ENCODE measurements at regions not wholly inside any gene's neighbourhood (a gene's known extent, or its start where the extent isn't known, plus 50 kb on each side); places are given as distances from the start of the nearest gene placed in this dataset.

DNA sequence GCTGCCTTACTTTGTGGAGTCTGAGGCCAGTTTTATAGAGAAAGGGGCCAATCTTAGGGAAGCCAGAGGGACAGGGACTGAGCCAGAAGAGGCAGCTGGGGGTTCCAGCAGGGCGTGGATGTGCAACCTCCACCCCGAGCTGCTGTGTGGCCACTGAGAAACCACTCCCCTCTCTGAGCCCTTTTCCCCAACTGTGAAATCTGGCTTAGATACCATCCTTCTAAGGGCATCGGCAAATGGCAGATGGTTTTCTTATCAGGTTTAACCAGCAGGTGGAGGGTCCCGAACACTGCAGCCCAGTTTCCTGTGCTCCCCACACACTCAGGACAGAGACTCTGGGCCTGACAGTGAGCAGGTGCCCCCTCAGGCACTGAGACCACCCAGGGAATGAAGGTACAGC is 55.8 kb upstream of the SLC6A6 start:
- Histone ChIP-seq H2BK120ac (ENCODE audit: low read depth, low read length) (no peak overlapping the region), H3K9ac (ENCODE audit: low read length) (no peak overlapping the region), H2BK5ac (ENCODE audit: low read length) (no peak overlapping the region), H2AK5ac (ENCODE audit: low read length) (no peak overlapping the region), H3K4ac (ENCODE audit: low read depth, low read length) (no peak overlapping the region), H3K79me1 (ENCODE audit: low read length) (no peaks in the 10 kb centered on the region), H3K4me2 (ENCODE audit: low read length) (no peak overlapping the region), H2BK15ac (replicated peaks; ENCODE audit: low read depth) (no peak overlapping the region), H3K4me3 (ENCODE audit: low read length) (no peak overlapping the region), H3K4me1 (ENCODE audit: control insufficient read depth, low read depth, low read length) (peaks cover 7% of the 10 kb centered on the region), H3K27me3 (ENCODE audit: insufficient read depth, low read length, poor library complexity) (no peaks in the 10 kb centered on the region), H4K8ac (ENCODE audit: low read depth, low read length) (no peak overlapping the region), H4K5ac (ENCODE audit: low read length) (no peak overlapping the region), H3K79me2 (ENCODE audit: control insufficient read depth, insufficient read depth, low read length) (no peaks in the 10 kb centered on the region), H3K18ac (ENCODE audit: low read length) (no peak overlapping the region), H3K36me3 (ENCODE audit: control insufficient read depth, insufficient read depth, low read length) (no peaks in the 10 kb centered on the region), H3K27ac (ENCODE audit: low read depth, low read length) (no peak overlapping the region), H3K23ac (ENCODE audit: low read length) (no peak overlapping the region), H3K56ac (ENCODE audit: low read length) (no peak overlapping the region)
- DNase-seq: no peak
- whole genome bisulfite sequencing (ENCODE audit: extremely low coverage, insufficient coverage, low lambda C conversion rate): no CpG with 5 or more reads among the region's 4 CpGs

DNA sequence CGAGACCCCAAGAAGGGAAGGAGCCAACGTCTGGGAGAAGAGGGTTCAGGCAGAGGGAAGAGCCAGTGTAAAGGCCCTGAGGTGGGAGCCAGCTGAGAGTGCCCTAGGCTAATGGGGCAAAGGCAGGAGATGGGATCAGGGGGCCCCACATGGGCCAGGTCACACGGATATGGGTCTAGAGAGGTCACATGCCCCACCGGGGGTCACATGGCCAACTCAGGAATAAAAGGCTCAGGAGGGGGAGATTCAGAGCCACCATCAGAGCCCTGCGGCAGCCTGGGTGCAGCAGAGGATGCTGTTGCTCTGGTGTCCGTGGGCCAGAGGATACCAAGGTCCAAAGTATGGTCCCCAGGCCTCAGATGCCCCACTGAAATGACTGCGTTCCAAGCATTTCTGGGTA is 55.3 kb upstream of the SLC6A6 start:
- Histone ChIP-seq H3K36me3 (ENCODE audit: control insufficient read depth, insufficient read depth, low read length) (no peaks in the 10 kb centered on the region), H3K23ac (ENCODE audit: low read length) (no peak overlapping the region), H2BK120ac (ENCODE audit: low read depth, low read length) (no peak overlapping the region), H3K4me1 (ENCODE audit: control insufficient read depth, low read depth, low read length) (peaks cover 7% of the 10 kb centered on the region), H2BK15ac (replicated peaks; ENCODE audit: low read depth) (no peak overlapping the region), H3K79me1 (ENCODE audit: low read length) (no peaks in the 10 kb centered on the region), H2BK5ac (ENCODE audit: low read length) (no peak overlapping the region), H3K4me3 (ENCODE audit: low read length) (no peak overlapping the region), H4K5ac (ENCODE audit: low read length) (no peak overlapping the region), H3K4ac (ENCODE audit: low read depth, low read length) (no peak overlapping the region), H3K9ac (ENCODE audit: low read length) (no peak overlapping the region), H4K8ac (ENCODE audit: low read depth, low read length) (no peak overlapping the region), H3K27me3 (ENCODE audit: insufficient read depth, low read length, poor library complexity) (no peaks in the 10 kb centered on the region), H3K56ac (ENCODE audit: low read length) (no peak overlapping the region), H3K4me2 (ENCODE audit: low read length) (no peak overlapping the region), H3K27ac (ENCODE audit: low read depth, low read length) (no peak overlapping the region), H3K18ac (ENCODE audit: low read length) (no peak overlapping the region), H3K79me2 (ENCODE audit: control insufficient read depth, insufficient read depth, low read length) (no peaks in the 10 kb centered on the region), H2AK5ac (ENCODE audit: low read length) (no peak overlapping the region)
- no CpG with 5 or more reads among the region's 7 CpGs for whole genome bisulfite sequencing (ENCODE audit: extremely low coverage, insufficient coverage, low lambda C conversion rate)
- DNase-seq: no peak

DNA sequence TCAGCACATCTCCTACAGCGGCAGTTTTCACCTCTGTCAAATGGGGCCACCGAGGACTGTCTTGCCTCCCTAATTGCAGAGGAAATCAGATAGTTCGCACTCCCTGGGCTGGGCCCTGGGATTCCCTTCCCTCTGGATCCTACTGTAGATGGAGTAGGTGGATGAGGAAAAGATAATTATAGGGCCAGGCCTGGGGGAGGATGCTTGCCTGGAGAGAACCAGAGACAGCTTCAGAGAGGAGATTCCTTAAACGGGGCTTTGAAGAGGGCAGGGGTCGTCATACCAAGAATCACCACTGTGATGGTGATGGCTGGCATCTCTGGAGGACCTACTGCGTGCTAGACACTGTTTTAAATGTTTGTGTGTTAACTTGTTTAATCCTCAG is 50.8 kb upstream of the SLC6A6 start:
- Histone ChIP-seq H2AK5ac (ENCODE audit: low read length) (no peak overlapping the region), H3K36me3 (ENCODE audit: control insufficient read depth, insufficient read depth, low read length) (no peaks in the 10 kb centered on the region)

DNA sequence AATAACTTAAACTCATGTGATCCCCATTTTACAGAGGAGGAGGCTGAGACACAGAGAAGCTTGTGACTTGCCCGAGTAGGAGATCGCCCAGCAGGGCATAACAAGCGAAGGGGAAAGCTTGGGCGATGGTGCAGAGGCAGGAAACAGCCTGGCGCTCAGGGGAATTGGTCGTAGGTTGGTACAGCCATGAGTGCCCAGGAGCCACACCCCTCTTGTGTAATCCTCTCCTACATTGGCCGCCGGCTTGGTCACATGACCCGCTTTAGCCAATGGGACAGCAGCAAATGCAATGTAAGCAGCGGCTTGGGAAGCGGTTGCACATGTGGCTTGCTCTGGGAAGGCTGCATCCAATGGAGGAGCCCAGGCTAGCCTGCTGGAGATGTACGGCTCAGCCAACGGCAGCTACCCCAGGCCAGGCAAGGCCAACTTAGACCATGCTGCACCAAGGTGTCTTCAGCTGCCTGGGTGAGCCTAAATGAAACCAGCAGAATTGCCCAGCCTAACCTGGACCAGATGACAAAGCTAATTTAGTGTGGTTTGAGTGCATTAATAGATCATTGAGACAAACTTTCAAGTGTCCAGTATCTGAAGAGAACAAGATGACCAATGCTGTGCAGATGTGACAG is 50.3 kb upstream of the SLC6A6 start:
- Histone ChIP-seq H3K9ac (ENCODE audit: low read length) (no peak overlapping the region), H3K56ac (ENCODE audit: low read length) (peak overlapping the region; percentile 49), H3K79me2 (ENCODE audit: control insufficient read depth, insufficient read depth, low read length) (no peaks in the 10 kb centered on the region), H2BK5ac (ENCODE audit: low read length) (no peak overlapping the region), H3K27me3 (ENCODE audit: insufficient read depth, low read length, poor library complexity) (no peaks in the 10 kb centered on the region), H4K8ac (ENCODE audit: low read depth, low read length) (no peak overlapping the region), H3K36me3 (ENCODE audit: control insufficient read depth, insufficient read depth, low read length) (no peaks in the 10 kb centered on the region), H3K27ac (ENCODE audit: low read depth, low read length) (no peak overlapping the region), H3K4me3 (ENCODE audit: low read length) (no peak overlapping the region), H2AK5ac (ENCODE audit: low read length) (no peak overlapping the region), H3K18ac (ENCODE audit: low read length) (no peak overlapping the region), H3K4ac (ENCODE audit: low read depth, low read length) (no peak overlapping the region), H4K5ac (ENCODE audit: low read length) (no peak overlapping the region), H3K79me1 (ENCODE audit: low read length) (no peaks in the 10 kb centered on the region), H3K23ac (ENCODE audit: low read length) (no peak overlapping the region), H2BK15ac (replicated peaks; ENCODE audit: low read depth) (no peak overlapping the region), H3K4me1 (ENCODE audit: control insufficient read depth, low read depth, low read length) (peaks cover 3% of the 10 kb centered on the region), H2BK120ac (ENCODE audit: low read depth, low read length) (no peak overlapping the region), H3K4me2 (ENCODE audit: low read length) (no peak overlapping the region)
- WGBS (ENCODE audit: extremely low coverage, insufficient coverage, low lambda C conversion rate): no CpG with 5 or more reads among the region's 13 CpGs
- DNase-seq: peak; percentile 81

More for the DNA sequence above, 50.8 kb upstream of the SLC6A6 start:
- no peaks in the 10 kb centered on the region for H3K27me3 ChIP-seq (ENCODE audit: insufficient read depth, low read length, poor library complexity)
- H3K79me2 ChIP-seq (ENCODE audit: control insufficient read depth, insufficient read depth, low read length): no peaks in the 10 kb centered on the region
- no peak overlapping the region for H3K4me3 ChIP-seq (ENCODE audit: low read length)
- DNase-seq: no peak
- no peak overlapping the region for H2BK15ac ChIP-seq (replicated peaks; ENCODE audit: low read depth)
- H3K9ac ChIP-seq (ENCODE audit: low read length): no peak overlapping the region
- H3K79me1 ChIP-seq (ENCODE audit: low read length): no peaks in the 10 kb centered on the region
- no peak overlapping the region for H3K56ac ChIP-seq (ENCODE audit: low read length)
- H2BK5ac ChIP-seq (ENCODE audit: low read length): no peak overlapping the region
- no peak overlapping the region for H3K4me2 ChIP-seq (ENCODE audit: low read length)
- H2BK120ac ChIP-seq (ENCODE audit: low read depth, low read length): no peak overlapping the region
- WGBS (ENCODE audit: extremely low coverage, insufficient coverage, low lambda C conversion rate): no CpG with 5 or more reads among the region's 6 CpGs
- no peak overlapping the region for H3K27ac ChIP-seq (ENCODE audit: low read depth, low read length)
- H3K4me1 ChIP-seq (ENCODE audit: control insufficient read depth, low read depth, low read length): peaks cover 3% of the 10 kb centered on the region
- H3K18ac ChIP-seq (ENCODE audit: low read length): no peak overlapping the region
- no peak overlapping the region for H3K23ac ChIP-seq (ENCODE audit: low read length)
- no peak overlapping the region for H4K5ac ChIP-seq (ENCODE audit: low read length)
- H3K4ac ChIP-seq (ENCODE audit: low read depth, low read length): no peak overlapping the region
- H4K8ac ChIP-seq (ENCODE audit: low read depth, low read length): no peak overlapping the region
